Hepatocyte (in vitro differentiated cells): ENCODE measurements at regions not wholly inside any gene's neighbourhood (a gene's known extent, or its start where the extent isn't known, plus 50 kb on each side); places are given as distances from the start of the nearest gene placed in this dataset.

Experiments
- DNase-seq: peaks from one replicate; pipeline ENCODE4 v3.0.0-alpha.2; 2016; ENCODE audit warnings: low spot score
- H2AFZ ChIP-seq: fragments of 200-600 bp; sonication (generic); 2 replicates; pipeline ENCODE4 v1.6.0; 2016; ENCODE audit warnings: antibody characterized with exemption, mild to moderate bottlenecking
- H3K27ac ChIP-seq: fragments of 200-600 bp; sonication (generic); 2 replicates; pipeline ENCODE4 v1.5.1; 2016; ENCODE audit warnings: mild to moderate bottlenecking
- H3K27me3 ChIP-seq: fragments of 200-600 bp; sonication (generic); 2 replicates; pipeline ENCODE4 v1.6.1; 2016
- H3K36me3 ChIP-seq: fragments of 200-600 bp; sonication (generic); replicated peaks from 2 replicates; pipeline ENCODE4 v1.5.1; 2016; ENCODE audit warnings: low read depth; ENCODE audit not compliant: insufficient read depth
- H3K4me1 ChIP-seq: fragments of 200-600 bp; sonication (generic); 2 replicates; pipeline ENCODE4 v1.5.1; 2016; ENCODE audit warnings: mild to moderate bottlenecking, moderate library complexity; ENCODE audit not compliant: insufficient read depth
- H3K4me2 ChIP-seq: fragments of 200-600 bp; sonication (generic); 2 replicates; pipeline ENCODE4 v1.6.0; 2016
- H3K4me3 ChIP-seq: fragments of 200-600 bp; sonication (generic); 2 replicates; pipeline ENCODE4 v1.5.1; 2016; ENCODE audit warnings: mild to moderate bottlenecking
- H3K79me2 ChIP-seq: fragments of 200-600 bp; sonication (generic); 2 replicates; pipeline ENCODE4 v1.6.0; 2017; ENCODE audit warnings: mild to moderate bottlenecking
- H3K9me2 ChIP-seq: fragments of 200-600 bp; sonication (generic); replicated peaks from 2 replicates; pipeline ENCODE4 v1.6.0; 2017; ENCODE audit warnings: mild to moderate bottlenecking; ENCODE audit not compliant: insufficient read depth
- H3K9me3 ChIP-seq: fragments of 200-600 bp; sonication (generic); 2 replicates; pipeline ENCODE4 v1.5.1; 2016; ENCODE audit warnings: low read depth, mild to moderate bottlenecking
- H4K20me1 ChIP-seq: fragments of 200-600 bp; sonication (generic); 2 replicates; pipeline ENCODE4 v1.6.0; 2016; ENCODE audit warnings: mild to moderate bottlenecking; ENCODE audit not compliant: insufficient read depth, poor library complexity, severe bottlenecking
- EZH2 ChIP-seq: fragments of 200-600 bp; sonication (generic); IDR thresholded peaks from 2 replicates; pipeline ENCODE4 v1.6.1; 2016; ENCODE audit warnings: antibody characterized with exemption, mild to moderate bottlenecking, borderline replicate concordance
- EZH2phosphoT487 ChIP-seq: fragments of 200-600 bp; sonication (generic); IDR thresholded peaks from one replicate; pipeline ENCODE4 v1.6.1; 2018; ENCODE audit warnings: antibody characterized with exemption, mild to moderate bottlenecking, low read depth, moderate library complexity; ENCODE audit not compliant: unreplicated experiment, severe bottlenecking
- WGBS: methylation state at CpG from one replicate; pipeline ENCODE4 v1.1.6; 2016; ENCODE audit warnings: low lambda C conversion rate; ENCODE audit errors: missing lambda C conversion rate; 5-methylcytosine and 5-hydroxymethylcytosine counted together
- TF ChIP-seq, protein P1 (sequence below): fragments of 200-600 bp; sonication (generic); IDR thresholded peaks from 2 replicates; pipeline ENCODE4 v1.5.1; 2016; ENCODE audit warnings: antibody characterized with exemption, mild to moderate bottlenecking; ENCODE audit not compliant: poor library complexity

DNA sequence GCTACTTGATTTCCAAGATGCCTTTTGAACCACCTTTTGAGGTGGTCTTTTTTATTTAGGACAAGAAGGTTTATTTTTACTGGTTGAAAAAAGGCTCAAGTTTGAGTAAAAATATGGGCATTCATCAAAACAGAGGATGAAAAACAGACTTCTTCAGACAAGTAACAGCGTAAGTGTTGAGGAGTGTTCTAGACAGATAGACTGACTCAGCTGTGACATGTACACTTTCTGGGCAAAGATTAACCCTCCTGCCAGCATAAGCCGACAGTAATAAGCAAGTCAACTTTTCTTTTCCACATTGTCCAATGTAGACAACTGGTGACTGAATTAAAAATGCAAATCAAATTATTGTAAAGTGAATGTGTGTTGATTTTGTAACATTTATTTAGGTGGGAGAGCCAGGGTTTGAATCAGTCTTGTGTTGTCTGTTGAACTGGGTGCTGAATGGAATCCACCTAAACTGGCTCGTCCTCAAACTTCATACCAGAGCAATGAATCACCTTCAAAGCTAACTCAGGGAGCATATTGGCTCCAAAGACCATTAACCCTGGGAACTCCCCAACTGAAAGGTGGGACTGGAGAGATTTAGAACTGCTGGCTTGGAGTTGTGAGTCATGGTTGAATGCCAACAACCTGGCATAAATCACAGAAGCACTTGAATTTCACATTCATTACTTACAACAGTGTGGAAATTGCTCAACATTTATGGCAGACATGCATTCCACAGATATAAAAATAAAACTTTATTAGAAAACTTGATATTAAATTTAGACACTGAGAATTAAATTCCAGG, 377.0 kb downstream of the ETS1 start:
- H2AFZ ChIP-seq, result no peak overlapping the region
- no peaks in the 10 kb centered on the region for H4K20me1 ChIP-seq
- H3K36me3 ChIP-seq, result no peaks in the 10 kb centered on the region
- peaks cover 16% of the 10 kb centered on the region for H3K4me1 ChIP-seq
- peak; percentile 84 for DNase-seq
- 24% methylated on average over 3 of the region's 3 CpGs for WGBS
- TF ChIP-seq, protein P1, sequence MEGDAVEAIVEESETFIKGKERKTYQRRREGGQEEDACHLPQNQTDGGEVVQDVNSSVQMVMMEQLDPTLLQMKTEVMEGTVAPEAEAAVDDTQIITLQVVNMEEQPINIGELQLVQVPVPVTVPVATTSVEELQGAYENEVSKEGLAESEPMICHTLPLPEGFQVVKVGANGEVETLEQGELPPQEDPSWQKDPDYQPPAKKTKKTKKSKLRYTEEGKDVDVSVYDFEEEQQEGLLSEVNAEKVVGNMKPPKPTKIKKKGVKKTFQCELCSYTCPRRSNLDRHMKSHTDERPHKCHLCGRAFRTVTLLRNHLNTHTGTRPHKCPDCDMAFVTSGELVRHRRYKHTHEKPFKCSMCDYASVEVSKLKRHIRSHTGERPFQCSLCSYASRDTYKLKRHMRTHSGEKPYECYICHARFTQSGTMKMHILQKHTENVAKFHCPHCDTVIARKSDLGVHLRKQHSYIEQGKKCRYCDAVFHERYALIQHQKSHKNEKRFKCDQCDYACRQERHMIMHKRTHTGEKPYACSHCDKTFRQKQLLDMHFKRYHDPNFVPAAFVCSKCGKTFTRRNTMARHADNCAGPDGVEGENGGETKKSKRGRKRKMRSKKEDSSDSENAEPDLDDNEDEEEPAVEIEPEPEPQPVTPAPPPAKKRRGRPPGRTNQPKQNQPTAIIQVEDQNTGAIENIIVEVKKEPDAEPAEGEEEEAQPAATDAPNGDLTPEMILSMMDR, result no peak
- no peak for TF ChIP-seq EZH2phosphoT487
- TF ChIP-seq EZH2, result no peak
- peak overlapping the region; percentile 51 for H3K4me2 ChIP-seq
- H3K79me2 ChIP-seq, result no peaks in the 10 kb centered on the region
- H3K27ac ChIP-seq, result peak overlapping the region; percentile 83
- no peaks in the 10 kb centered on the region for H3K27me3 ChIP-seq
- H3K9me2 ChIP-seq, result no peaks in the 10 kb centered on the region
- no peaks in the 10 kb centered on the region for H3K9me3 ChIP-seq
- H3K4me3 ChIP-seq, result no peak overlapping the region

DNA sequence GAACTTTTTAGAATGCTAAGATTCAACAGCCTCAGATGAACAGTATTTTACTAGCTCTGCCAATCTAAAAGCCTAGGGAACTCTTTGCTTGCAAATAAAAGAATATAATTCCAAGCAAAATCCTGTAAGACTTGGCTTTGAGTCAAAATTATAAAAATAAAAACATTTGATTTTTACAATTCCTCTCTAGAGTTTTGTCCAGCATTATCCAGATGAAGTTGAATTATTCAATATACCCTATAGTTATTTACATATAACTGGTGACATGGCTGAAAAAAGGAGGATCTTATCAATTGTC, 378.3 kb downstream of the ETS1 start:
- Histone ChIP-seq H3K4me1 (peaks cover 16% of the 10 kb centered on the region), H3K27ac (peak overlapping the region; percentile 83), H3K9me2 (no peaks in the 10 kb centered on the region), H3K79me2 (no peaks in the 10 kb centered on the region), H2AFZ (no peak overlapping the region), H3K4me3 (no peak overlapping the region), H3K4me2 (no peak overlapping the region), H3K27me3 (no peaks in the 10 kb centered on the region), H4K20me1 (no peaks in the 10 kb centered on the region), H3K36me3 (no peaks in the 10 kb centered on the region), H3K9me3 (no peaks in the 10 kb centered on the region)
- no peak for DNase-seq
- TF ChIP-seq, protein P1, result no peak
- TF ChIP-seq EZH2phosphoT487 (no peak), EZH2 (no peak)

DNA sequence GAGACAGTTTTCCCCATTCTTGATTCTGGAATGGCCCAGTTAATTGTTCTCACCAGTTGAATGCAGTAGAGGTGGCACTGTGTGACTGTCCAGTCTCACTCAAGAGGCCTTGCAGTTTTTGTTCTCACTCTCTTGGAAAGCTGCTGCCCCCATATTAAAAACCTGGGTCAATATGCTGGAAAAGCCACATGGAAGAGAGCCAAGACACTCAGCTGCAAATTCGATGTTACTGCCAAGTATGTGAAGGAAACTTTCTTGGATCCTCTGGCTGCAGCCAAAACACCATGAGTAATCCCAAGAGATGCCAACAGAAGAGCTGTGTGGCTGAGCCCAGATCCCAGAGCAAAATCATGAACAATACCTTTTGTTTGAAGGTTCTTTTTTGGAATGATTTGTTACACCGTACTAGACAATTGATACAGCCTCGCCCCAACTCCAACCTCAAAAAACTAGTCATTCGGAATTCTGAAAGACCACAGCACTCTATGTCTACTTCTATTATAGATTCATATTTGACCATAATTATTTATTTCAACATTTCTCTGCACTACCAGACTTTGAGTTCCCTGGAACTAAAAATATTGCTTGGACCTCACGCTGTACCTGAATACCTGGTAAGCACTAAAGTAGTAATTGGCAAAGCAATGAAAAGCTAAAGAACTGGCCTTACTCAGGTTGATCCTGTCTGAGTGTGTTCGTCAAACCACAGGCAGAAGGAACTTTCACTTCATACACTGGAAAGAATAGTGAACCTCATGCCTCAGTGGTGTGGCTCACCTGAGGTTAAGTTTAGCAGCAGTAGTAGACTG, 378.8 kb downstream of the ETS1 start:
- Histone ChIP-seq H3K79me2 (no peaks in the 10 kb centered on the region), H3K4me2 (no peak overlapping the region), H3K4me1 (peaks cover 16% of the 10 kb centered on the region), H2AFZ (no peak overlapping the region), H3K4me3 (no peak overlapping the region), H3K9me2 (no peaks in the 10 kb centered on the region), H3K27ac (peak overlapping the region; percentile 83), H3K9me3 (no peaks in the 10 kb centered on the region), H4K20me1 (no peaks in the 10 kb centered on the region), H3K36me3 (no peaks in the 10 kb centered on the region), H3K27me3 (no peaks in the 10 kb centered on the region)
- TF ChIP-seq EZH2 (no peak), EZH2phosphoT487 (no peak)
- TF ChIP-seq, protein P1, result no peak
- 64% methylated on average over 6 of the region's 6 CpGs for WGBS
- DNase-seq, result no peak
